Spleen (tissue), 7 donors: ENCODE measurements at regions not wholly inside any gene's neighbourhood (a gene's known extent, or its start where the extent isn't known, plus 50 kb on each side); places are given as distances from the start of the nearest gene placed in this dataset.

Experiments
- POLR2A ChIP-seq, 3 donors: fragments of 450-650 bp; IDR thresholded peaks; one replicate each; pipeline ENCODE4 v1.5.1; 2017; ENCODE audit warnings: antibody characterized with exemption in 3 of 3, mild to moderate bottlenecking in 1 of 3
- POLR2AphosphoS5 ChIP-seq, 3 donors: sonication (generic); formaldehyde crosslinking; IDR thresholded peaks; one replicate each; pipeline ENCODE4 v1.5.1; 2017; ENCODE audit warnings: antibody characterized with exemption in 3 of 3
- TF ChIP-seq, protein P1 (sequence below), 11 experiments: fragments of 200-600 bp in 7 of 11; fragments of 450-650 bp in 4 of 11; sonication (generic) in 4 of 11; IDR thresholded peaks in 8 of 11; conservative IDR thresholded peaks in 3 of 11; 1 replicate in 7 of 11; 2 replicates in 4 of 11; pipeline versions ENCODE4 v1.4.0 to v1.8.0; 2016 to 2021; ENCODE audit warnings: antibody characterized with exemption in 11 of 11, inconsistent platforms in 4 of 11, mild to moderate bottlenecking in 1 of 11
- donor health status: DM: no; HTN: no; CAD: no; lungs with moderate emphysema.
- donor health status: DM: no; HTN: no; CAD: no.
- donor health status: DM: no; HTN: no; CAD: no.

DNA sequence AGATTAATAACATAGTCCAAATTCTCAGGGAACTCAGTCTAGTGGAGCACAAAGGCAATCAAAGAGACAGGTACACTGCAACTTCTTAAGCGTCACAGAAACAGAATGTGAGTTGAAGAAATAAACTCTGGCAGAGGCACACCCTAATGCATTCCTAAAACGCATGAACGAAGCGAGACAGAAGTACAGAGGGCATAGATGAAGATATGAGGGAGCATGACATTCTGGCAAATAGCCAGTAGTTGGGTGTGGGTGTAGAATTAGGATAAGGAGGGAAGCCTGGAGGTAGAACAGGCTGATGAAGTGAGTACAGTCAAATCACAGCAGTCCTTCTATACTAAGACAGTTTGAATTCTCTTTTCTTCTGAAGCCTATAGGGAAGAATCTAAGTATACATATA lies 838.7 kb upstream of the API5 start:
- TF ChIP-seq, protein P1, sequence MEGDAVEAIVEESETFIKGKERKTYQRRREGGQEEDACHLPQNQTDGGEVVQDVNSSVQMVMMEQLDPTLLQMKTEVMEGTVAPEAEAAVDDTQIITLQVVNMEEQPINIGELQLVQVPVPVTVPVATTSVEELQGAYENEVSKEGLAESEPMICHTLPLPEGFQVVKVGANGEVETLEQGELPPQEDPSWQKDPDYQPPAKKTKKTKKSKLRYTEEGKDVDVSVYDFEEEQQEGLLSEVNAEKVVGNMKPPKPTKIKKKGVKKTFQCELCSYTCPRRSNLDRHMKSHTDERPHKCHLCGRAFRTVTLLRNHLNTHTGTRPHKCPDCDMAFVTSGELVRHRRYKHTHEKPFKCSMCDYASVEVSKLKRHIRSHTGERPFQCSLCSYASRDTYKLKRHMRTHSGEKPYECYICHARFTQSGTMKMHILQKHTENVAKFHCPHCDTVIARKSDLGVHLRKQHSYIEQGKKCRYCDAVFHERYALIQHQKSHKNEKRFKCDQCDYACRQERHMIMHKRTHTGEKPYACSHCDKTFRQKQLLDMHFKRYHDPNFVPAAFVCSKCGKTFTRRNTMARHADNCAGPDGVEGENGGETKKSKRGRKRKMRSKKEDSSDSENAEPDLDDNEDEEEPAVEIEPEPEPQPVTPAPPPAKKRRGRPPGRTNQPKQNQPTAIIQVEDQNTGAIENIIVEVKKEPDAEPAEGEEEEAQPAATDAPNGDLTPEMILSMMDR (IDR thresholded peaks at IDR 0.05 in 8 of 11, conservative IDR thresholded peaks at IDR 0.05 in 3 of 11) = no peak
- no peak for TF ChIP-seq POLR2A (IDR thresholded peaks at IDR 0.05)
- TF ChIP-seq POLR2AphosphoS5 (IDR thresholded peaks at IDR 0.05) = no peak
